ENCODE measurements at regions not wholly inside any gene's neighbourhood (a gene's known extent, or its start where the extent isn't known, plus 50 kb on each side); places are given as distances from the start of the nearest gene placed in this dataset.

GRCh38 chr16:88299751-88300462 is 82.9 kb upstream of the ZNF469 start:
- TF ChIP-seq CTCF (IDR thresholded peaks at IDR 0.05; ENCODE audit: insufficient read depth, low read depth, low read length) (no peak), EZH2 (IDR thresholded peaks at IDR 0.05; ENCODE audit: insufficient read depth, low read length) (no peak)
